ENCODE measurements at regions not wholly inside any gene's neighbourhood (a gene's known extent, or its start where the extent isn't known, plus 50 kb on each side); places are given as distances from the start of the nearest gene placed in this dataset.

GRCh38 chr10:31087851-31088250 is 56.2 kb upstream of the ZNF438 start:
- TF ChIP-seq CTCF (CRISPR knock-in tag; IDR thresholded peaks at IDR 0.05) = no peak
- TF ChIP-seq HDAC6 (IDR thresholded peaks at IDR 0.05; ENCODE audit: low read depth, low read length) = no peak
- no peak for TF ChIP-seq ZNF10 (CRISPR knock-in tag; IDR thresholded peaks at IDR 0.05; ENCODE audit: borderline replicate concordance, low read depth)
- no peak for TF ChIP-seq NR3C1 (CRISPR knock-in tag; IDR thresholded peaks at IDR 0.05)
- no peak for TF ChIP-seq ZNF703 (CRISPR knock-in tag; IDR thresholded peaks at IDR 0.05; ENCODE audit: borderline replicate concordance)
- TF ChIP-seq CREB1 (IDR thresholded peaks at IDR 0.05) = no peak
- TF ChIP-seq CREB1 (CRISPR knock-in tag; IDR thresholded peaks at IDR 0.05) = no peak
- TF ChIP-seq SMYD3 (CRISPR knock-in tag; IDR thresholded peaks at IDR 0.05) = no peak
- no peak for TF ChIP-seq ELF4 (CRISPR knock-in tag; IDR thresholded peaks at IDR 0.05; ENCODE audit: borderline replicate concordance)
- TF ChIP-seq EP300 (IDR thresholded peaks at IDR 0.05; ENCODE audit: low read depth in 2 of 2, low read length in 2 of 2) = no peak
- no peak for TF ChIP-seq EP300 (CRISPR knock-in tag; IDR thresholded peaks at IDR 0.05; ENCODE audit: borderline replicate concordance)
- no peak for TF ChIP-seq NFYB (CRISPR knock-in tag; IDR thresholded peaks at IDR 0.05)
